Type B pancreatic cell (in vitro differentiated cells): ENCODE measurements at regions not wholly inside any gene's neighbourhood (a gene's known extent, or its start where the extent isn't known, plus 50 kb on each side); places are given as distances from the start of the nearest gene placed in this dataset.

Experiments used
- DNase-seq: peaks from one replicate; pipeline ENCODE4 v3.0.0; 2021; ENCODE audit warnings: mixed read lengths; ENCODE audit not compliant: unreplicated experiment; ENCODE audit errors: extremely low spot score
- H3K27ac Mint-ChIP-seq: 2 replicates; pipeline ENCODE4 v1.8.0; 2021; ENCODE audit warnings: mild to moderate bottlenecking, mixed read lengths
- H3K27me3 Mint-ChIP-seq: 2 replicates; pipeline ENCODE4 v1.8.0; 2021; ENCODE audit warnings: mixed read lengths
- H3K36me3 Mint-ChIP-seq: 2 replicates; pipeline ENCODE4 v1.8.0; 2021; ENCODE audit warnings: mixed read lengths
- H3K4me1 Mint-ChIP-seq: one replicate; pipeline ENCODE4 v1.8.0; 2021; ENCODE audit warnings: mixed read lengths; ENCODE audit not compliant: unreplicated experiment
- H3K4me3 Mint-ChIP-seq: 2 replicates; pipeline ENCODE4 v1.8.0; 2021; ENCODE audit warnings: mild to moderate bottlenecking, mixed read lengths
- H3K9me3 Mint-ChIP-seq: 2 replicates; pipeline ENCODE4 v1.8.0; 2021; ENCODE audit warnings: mixed read lengths
- TF ChIP-seq, protein P1 (sequence below): fragments of 200-600 bp; sonication (generic); conservative IDR thresholded peaks from 2 replicates; pipeline ENCODE4 v1.5.0; 2021; ENCODE audit warnings: antibody characterized with exemption, mild to moderate bottlenecking

DNA sequence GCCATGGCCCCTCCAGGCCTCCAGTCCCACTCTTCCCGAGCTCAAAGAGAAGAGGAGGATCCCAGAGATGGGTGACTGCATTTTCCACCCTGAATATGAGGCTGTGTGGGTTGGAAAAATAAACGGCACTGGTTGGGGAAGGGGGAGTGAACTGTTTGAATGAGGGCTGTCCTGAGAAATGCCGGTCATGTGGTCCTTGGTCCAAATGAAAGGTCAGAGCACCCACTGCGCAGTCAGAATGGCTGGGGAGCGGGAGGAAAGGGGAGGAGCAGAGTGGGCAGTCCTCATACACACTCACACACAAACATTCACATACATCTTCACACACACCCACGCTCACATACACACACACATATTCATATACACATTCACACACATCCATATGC lies 83.1 kb downstream of the MRPL14 start:
- no peak for DNase-seq
- Mint-ChIP-seq H3K27me3 (no peaks in the 10 kb centered on the region), H3K27ac (no peak overlapping the region), H3K36me3 (no peaks in the 10 kb centered on the region), H3K9me3 (no peaks in the 10 kb centered on the region), H3K4me3 (no peak overlapping the region), H3K4me1 (peaks cover 24% of the 10 kb centered on the region)
- TF ChIP-seq, protein P1, sequence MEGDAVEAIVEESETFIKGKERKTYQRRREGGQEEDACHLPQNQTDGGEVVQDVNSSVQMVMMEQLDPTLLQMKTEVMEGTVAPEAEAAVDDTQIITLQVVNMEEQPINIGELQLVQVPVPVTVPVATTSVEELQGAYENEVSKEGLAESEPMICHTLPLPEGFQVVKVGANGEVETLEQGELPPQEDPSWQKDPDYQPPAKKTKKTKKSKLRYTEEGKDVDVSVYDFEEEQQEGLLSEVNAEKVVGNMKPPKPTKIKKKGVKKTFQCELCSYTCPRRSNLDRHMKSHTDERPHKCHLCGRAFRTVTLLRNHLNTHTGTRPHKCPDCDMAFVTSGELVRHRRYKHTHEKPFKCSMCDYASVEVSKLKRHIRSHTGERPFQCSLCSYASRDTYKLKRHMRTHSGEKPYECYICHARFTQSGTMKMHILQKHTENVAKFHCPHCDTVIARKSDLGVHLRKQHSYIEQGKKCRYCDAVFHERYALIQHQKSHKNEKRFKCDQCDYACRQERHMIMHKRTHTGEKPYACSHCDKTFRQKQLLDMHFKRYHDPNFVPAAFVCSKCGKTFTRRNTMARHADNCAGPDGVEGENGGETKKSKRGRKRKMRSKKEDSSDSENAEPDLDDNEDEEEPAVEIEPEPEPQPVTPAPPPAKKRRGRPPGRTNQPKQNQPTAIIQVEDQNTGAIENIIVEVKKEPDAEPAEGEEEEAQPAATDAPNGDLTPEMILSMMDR = no peak

DNA sequence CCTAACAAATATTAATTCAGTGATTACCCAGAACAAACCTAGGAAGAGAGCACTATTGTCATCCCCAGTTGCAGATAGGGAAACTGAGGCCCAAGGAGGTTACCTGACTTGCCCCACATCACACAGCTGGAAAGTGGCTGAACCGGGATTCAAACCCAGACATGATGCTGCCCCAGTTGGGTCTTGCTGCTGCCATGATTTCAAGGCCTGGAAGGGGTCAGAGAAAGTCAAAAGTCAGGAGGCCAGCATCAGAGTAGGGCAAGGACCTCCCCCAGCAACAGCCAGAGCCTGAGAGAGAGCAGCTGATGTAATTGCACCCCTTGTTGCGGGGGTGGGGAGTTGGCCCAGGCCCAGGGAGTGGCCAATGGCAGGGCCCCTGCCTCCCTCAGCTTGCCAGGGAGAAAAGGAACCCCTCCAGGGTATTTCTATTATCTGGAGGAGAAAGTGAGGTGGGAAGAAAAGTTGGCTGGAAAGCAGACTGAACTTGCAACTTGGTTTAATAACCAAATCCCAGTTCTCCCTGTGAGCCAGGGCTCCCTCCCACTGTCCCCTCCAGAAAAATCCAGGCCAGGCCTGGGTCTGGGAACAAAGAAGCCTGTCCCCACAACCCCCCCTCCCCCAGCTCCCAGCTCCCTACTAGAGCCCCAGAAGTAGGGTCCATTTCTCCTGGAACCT lies 83.6 kb downstream of the MRPL14 start:
- TF ChIP-seq, protein P1 = no peak
- no peak overlapping the region for H3K27ac Mint-ChIP-seq
- DNase-seq = no peak
- H3K36me3 Mint-ChIP-seq = no peaks in the 10 kb centered on the region
- no peak overlapping the region for H3K4me3 Mint-ChIP-seq
- H3K27me3 Mint-ChIP-seq = no peaks in the 10 kb centered on the region
- H3K4me1 Mint-ChIP-seq = peaks cover 25% of the 10 kb centered on the region
- H3K9me3 Mint-ChIP-seq = no peaks in the 10 kb centered on the region

DNA sequence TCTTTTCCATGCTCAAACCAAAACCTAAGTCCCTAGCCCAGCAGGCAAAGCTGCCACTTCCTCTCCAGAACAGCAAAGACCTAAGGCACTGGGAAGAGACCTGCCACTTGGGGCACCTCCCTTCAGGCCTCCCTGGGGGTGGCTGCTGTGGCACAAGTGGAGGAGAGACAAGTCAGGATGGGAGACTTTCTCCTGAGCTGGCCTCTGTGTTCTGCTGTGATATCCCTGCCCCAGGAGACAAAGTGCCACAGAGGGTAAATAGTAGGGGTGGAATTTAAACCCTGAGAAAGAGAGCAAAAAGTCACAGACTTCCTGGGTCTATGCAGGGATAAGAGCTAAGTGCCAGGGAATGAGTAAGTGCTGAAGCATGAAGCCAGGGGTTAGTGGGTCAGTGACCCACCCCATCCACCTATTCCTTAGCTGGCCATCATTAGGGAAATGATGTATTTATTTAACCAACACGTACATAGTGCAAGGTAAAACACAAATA lies 84.2 kb downstream of the MRPL14 start:
- TF ChIP-seq, protein P1 = no peak
- no peaks in the 10 kb centered on the region for H3K9me3 Mint-ChIP-seq
- no peak for DNase-seq
- H3K4me1 Mint-ChIP-seq = peaks cover 26% of the 10 kb centered on the region
- H3K27me3 Mint-ChIP-seq = no peaks in the 10 kb centered on the region
- H3K27ac Mint-ChIP-seq = no peak overlapping the region
- no peaks in the 10 kb centered on the region for H3K36me3 Mint-ChIP-seq
- no peak overlapping the region for H3K4me3 Mint-ChIP-seq

DNA sequence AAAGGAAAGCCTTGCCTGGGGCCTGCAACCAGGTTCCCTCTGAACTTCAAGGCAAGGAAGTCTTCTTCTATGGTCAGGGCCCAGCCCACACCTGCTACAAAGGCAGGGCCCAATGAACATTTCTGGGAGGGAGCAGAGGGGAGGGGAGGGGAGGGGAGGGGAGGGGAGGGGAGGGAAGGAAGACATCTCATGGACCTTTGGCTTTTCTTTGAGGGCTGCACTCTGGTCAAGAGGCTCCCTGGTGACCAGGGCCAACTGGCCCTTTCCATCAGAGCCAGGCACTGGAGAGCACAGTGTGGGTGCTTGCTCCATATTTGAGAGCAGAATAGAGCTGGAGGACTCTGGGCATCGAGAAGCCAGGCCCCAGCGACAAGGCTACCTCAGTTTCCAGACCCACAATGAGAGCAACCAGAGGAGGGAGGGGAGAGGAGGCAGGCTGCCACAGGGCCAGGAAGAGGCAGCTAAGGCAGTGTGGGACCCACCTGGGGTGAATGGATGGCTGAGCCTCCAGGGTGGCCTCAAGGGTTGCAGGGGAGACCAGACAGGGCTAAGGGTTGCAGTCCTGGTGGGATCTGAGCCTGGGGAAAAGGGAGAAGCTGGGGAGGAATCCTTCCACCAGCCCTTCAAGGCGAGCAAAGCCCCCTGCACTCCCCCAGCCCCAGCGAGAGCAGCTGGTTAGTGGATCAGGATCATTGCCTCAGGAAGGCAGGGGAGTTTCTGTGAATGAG lies 84.8 kb downstream of the MRPL14 start:
- Mint-ChIP-seq H3K9me3 (no peaks in the 10 kb centered on the region), H3K27me3 (no peaks in the 10 kb centered on the region), H3K27ac (peak overlapping the region; percentile 78)

DNA sequence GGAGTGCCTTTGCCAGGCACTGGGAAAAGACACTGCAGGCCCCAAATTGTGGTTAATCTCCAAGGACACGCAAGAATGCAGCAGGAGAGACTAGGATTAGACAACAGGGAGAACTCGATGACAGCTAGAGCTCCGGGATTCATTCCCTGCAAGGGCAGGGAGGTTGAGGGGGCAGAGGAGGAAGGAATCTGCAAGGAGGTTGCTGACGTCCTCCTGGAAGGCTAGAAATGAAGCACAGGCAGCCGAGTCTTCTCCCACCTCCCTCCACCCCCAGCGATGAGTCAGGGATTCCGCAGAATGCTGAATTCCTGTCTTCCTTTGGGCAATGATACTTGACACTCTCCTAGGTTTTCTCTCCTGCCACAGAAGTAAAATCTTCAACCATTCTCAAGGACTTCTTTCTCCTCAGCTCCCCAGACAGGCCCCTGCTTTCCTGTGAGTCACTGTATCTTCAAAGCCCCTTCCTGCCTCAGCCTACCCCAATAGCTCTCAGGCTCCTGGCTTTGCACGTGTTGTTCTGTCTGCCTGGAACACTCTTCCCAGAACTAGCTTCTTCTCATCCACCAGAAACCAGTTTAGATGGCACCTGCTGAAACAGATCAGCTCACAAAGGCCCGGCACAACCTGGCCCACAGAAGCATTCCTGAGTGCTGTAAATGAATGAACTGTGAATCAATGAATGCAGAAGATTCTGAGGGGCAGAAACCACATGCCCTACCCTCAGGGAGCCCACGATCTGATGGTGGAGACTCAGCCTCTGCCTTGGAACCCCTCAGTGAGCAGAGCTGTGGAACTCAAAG lies 85.6 kb downstream of the MRPL14 start:
- H3K27me3 Mint-ChIP-seq = no peaks in the 10 kb centered on the region

More for the DNA sequence above, 84.8 kb downstream of the MRPL14 start:
- DNase-seq = no peak
- no peaks in the 10 kb centered on the region for H3K36me3 Mint-ChIP-seq
- H3K4me1 Mint-ChIP-seq = peaks cover 28% of the 10 kb centered on the region
- no peak overlapping the region for H3K4me3 Mint-ChIP-seq
- TF ChIP-seq, protein P1 = no peak

More for the DNA sequence above, 85.6 kb downstream of the MRPL14 start:
- no peak for DNase-seq
- TF ChIP-seq, protein P1 = no peak
- H3K36me3 Mint-ChIP-seq = no peaks in the 10 kb centered on the region
- no peaks in the 10 kb centered on the region for H3K9me3 Mint-ChIP-seq
- H3K27ac Mint-ChIP-seq = peak overlapping the region; percentile 78
- H3K4me1 Mint-ChIP-seq = peaks cover 24% of the 10 kb centered on the region
- peak overlapping the region; percentile 54 for H3K4me3 Mint-ChIP-seq
